ENCODE measurements at regions not wholly inside any gene's neighbourhood (a gene's known extent, or its start where the extent isn't known, plus 50 kb on each side); places are given as distances from the start of the nearest gene placed in this dataset.
"Not testable (repeated sequence)": the region's sequence is repeated elsewhere in the genome, so short reads cannot be mapped to it uniquely, and the experiment has no call there.

- no peak for DNase-seq (ENCODE audit: extremely low read depth in 1 of 11, low read depth in 9 of 11, low spot score in 4 of 11)
Measured at GRCh38 chr14:71165121-71166031, 258.1 kb downstream of the PCNX1 start.

- DNase-seq (ENCODE audit: extremely low read depth in 1 of 11, low read depth in 9 of 11, low spot score in 4 of 11): peak in 9 of 11 donors; percentile 46 to 82 (median 66)
Measured at GRCh38 chr14:71166180-71166837, 259.1 kb downstream of the PCNX1 start.

GRCh38 chr14:71167325-71167950 lies 260.2 kb downstream of the PCNX1 start:
- not testable (repeated sequence) for DNase-seq (ENCODE audit: extremely low read depth in 1 of 11, low read depth in 9 of 11, low spot score in 4 of 11)

GRCh38 chr14:71168161-71168560 lies 260.9 kb downstream of the PCNX1 start:
- DNase-seq (ENCODE audit: extremely low read depth in 1 of 11, low read depth in 9 of 11, low spot score in 4 of 11): not testable (repeated sequence)

- DNase-seq (ENCODE audit: extremely low read depth in 1 of 11, low read depth in 9 of 11, low spot score in 4 of 11): no peak
Measured at GRCh38 chr14:71168564-71169427, 261.5 kb downstream of the PCNX1 start.

GRCh38 chr14:71169861-71170260 lies 262.6 kb downstream of the PCNX1 start:
- no peak for DNase-seq (ENCODE audit: extremely low read depth in 1 of 11, low read depth in 9 of 11, low spot score in 4 of 11)

- DNase-seq (ENCODE audit: extremely low read depth in 1 of 11, low read depth in 9 of 11, low spot score in 4 of 11): no peak
Measured at GRCh38 chr14:71175491-71175890, 268.2 kb downstream of the PCNX1 start.

- no peak for DNase-seq (ENCODE audit: extremely low read depth in 1 of 11, low read depth in 9 of 11, low spot score in 4 of 11)
Measured at GRCh38 chr14:71179066-71179465, 271.8 kb downstream of the PCNX1 start.

- DNase-seq (ENCODE audit: extremely low read depth in 1 of 11, low read depth in 9 of 11, low spot score in 4 of 11): no peak
Measured at GRCh38 chr14:71180397-71180796, 273.1 kb downstream of the PCNX1 start.

GRCh38 chr14:71181215-71182003 lies 274.1 kb downstream of the PCNX1 start:
- DNase-seq (ENCODE audit: extremely low read depth in 1 of 11, low read depth in 9 of 11, low spot score in 4 of 11): no peak

- no peak for DNase-seq (ENCODE audit: extremely low read depth in 1 of 11, low read depth in 9 of 11, low spot score in 4 of 11)
Measured at GRCh38 chr14:71183876-71184689, 276.8 kb downstream of the PCNX1 start.

GRCh38 chr14:71185637-71186036 lies 278.4 kb downstream of the PCNX1 start:
- no peak for DNase-seq (ENCODE audit: extremely low read depth in 1 of 11, low read depth in 9 of 11, low spot score in 4 of 11)

- no peak for DNase-seq (ENCODE audit: extremely low read depth in 1 of 11, low read depth in 9 of 11, low spot score in 4 of 11)
Measured at GRCh38 chr14:71187633-71188356, 280.5 kb downstream of the PCNX1 start.

- DNase-seq (ENCODE audit: extremely low read depth in 1 of 11, low read depth in 9 of 11, low spot score in 4 of 11): no peak
Measured at GRCh38 chr14:71190770-71191374, 283.6 kb downstream of the PCNX1 start.

- peak in 1 of 11 donors; percentile 8 for DNase-seq (ENCODE audit: extremely low read depth in 1 of 11, low read depth in 9 of 11, low spot score in 4 of 11)
Measured at GRCh38 chr14:71193663-71194062, 286.4 kb downstream of the PCNX1 start.

GRCh38 chr14:71194251-71194650 lies 287.0 kb downstream of the PCNX1 start:
- DNase-seq (ENCODE audit: extremely low read depth in 1 of 11, low read depth in 9 of 11, low spot score in 4 of 11): no peak
